Esophagus (tissue), 2 donors: ENCODE measurements at regions not wholly inside any gene's neighbourhood (a gene's known extent, or its start where the extent isn't known, plus 50 kb on each side); places are given as distances from the start of the nearest gene placed in this dataset.

Source experiments
- H3K27ac ChIP-seq, 2 donors: one replicate each; pipeline ENCODE4 v1.5.1; 2013; ENCODE audit warnings: low read depth in 2 of 2, mild to moderate bottlenecking in 2 of 2, inconsistent platforms in 1 of 2, low read length in 1 of 2, moderate library complexity in 1 of 2
- H3K27me3 ChIP-seq, 2 donors: one replicate each; pipeline ENCODE4 v1.6.1; 2013; ENCODE audit warnings: low read length in 2 of 2, control low read depth in 1 of 2, mild to moderate bottlenecking in 1 of 2; ENCODE audit not compliant: insufficient read depth in 2 of 2, control insufficient read depth in 1 of 2
- H3K36me3 ChIP-seq, 2 donors: one replicate each; pipeline ENCODE4 v1.6.1; 2013; ENCODE audit warnings: low read length in 1 of 2; ENCODE audit not compliant: control insufficient read depth in 2 of 2, insufficient read depth in 2 of 2
- H3K4me1 ChIP-seq, 2 donors: one replicate each; pipeline ENCODE4 v1.6.1; 2013; ENCODE audit warnings: low read length in 1 of 2; ENCODE audit not compliant: control insufficient read depth in 2 of 2, insufficient read depth in 2 of 2
- H3K4me3 ChIP-seq, 2 donors: one replicate each; pipeline ENCODE4 v1.5.1; 2013; ENCODE audit warnings: low read length in 2 of 2, mild to moderate bottlenecking in 2 of 2, low read depth in 1 of 2, moderate library complexity in 1 of 2
- H3K9me3 ChIP-seq, 2 donors: one replicate each; pipeline ENCODE4 v1.6.1; 2013; ENCODE audit warnings: mild to moderate bottlenecking in 2 of 2, low read depth in 1 of 2, low read length in 1 of 2, moderate library complexity in 1 of 2; ENCODE audit not compliant: control insufficient read depth in 2 of 2, insufficient read depth in 1 of 2
- WGBS, 2 donors: extraction: QIAGEN DNeasy Blood & Tissue Kit; methylation state at CpG; one replicate each; pipeline ENCODE4 v1.1.7; 2013; 5-methylcytosine and 5-hydroxymethylcytosine counted together
- donor health status: healthy with polysubstance abuse.
- donor health status: Bipolar disorder and iron deficiency.

DNA sequence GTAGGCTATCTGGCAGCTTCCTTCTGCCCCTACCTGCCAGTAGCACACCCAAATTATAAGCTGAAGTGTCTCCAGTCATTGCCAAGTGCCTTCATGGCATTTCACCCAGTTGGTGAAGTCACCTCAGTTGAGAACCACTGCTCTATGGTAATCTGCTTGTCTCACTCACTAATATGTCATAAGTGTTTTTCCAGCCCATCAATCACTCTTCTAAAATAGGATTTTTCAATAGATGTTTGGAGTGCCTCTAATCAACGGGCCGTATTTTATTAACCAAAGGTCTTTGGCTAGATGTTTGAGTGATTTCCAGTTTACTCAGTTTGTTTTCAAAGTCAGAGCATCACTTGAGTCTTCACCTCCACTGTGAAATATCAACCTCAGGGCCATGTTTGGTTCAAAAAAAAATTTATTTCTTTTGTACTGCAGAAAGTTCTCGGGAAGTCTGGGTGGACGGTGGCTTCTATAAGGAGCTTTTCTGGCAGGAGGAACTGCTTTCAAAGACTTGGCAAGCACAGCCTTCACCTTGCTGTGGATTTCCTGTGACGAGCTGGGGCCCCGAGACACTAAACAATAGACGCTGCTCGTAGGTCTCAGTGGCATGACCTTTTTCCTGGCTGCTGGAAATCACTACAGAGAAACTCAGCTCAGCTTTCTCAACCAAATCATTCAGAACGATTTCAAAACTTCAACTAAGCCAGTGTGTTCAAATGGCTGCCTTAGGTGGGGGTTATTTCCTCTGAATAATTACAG, 95.2 kb upstream of the FOXF1 start:
- no peaks in the 10 kb centered on the region for H3K4me1 ChIP-seq
- no peaks in the 10 kb centered on the region for H3K27me3 ChIP-seq
- 34 to 49% methylated on average over 9 of the region's 9 CpGs for WGBS, 2 donors
- no peaks in the 10 kb centered on the region for H3K36me3 ChIP-seq
- H3K9me3 ChIP-seq, result peaks cover 0 to 5% of the 10 kb centered on the region in 2 donors
- no peak overlapping the region for H3K27ac ChIP-seq
- no peak overlapping the region for H3K4me3 ChIP-seq

DNA sequence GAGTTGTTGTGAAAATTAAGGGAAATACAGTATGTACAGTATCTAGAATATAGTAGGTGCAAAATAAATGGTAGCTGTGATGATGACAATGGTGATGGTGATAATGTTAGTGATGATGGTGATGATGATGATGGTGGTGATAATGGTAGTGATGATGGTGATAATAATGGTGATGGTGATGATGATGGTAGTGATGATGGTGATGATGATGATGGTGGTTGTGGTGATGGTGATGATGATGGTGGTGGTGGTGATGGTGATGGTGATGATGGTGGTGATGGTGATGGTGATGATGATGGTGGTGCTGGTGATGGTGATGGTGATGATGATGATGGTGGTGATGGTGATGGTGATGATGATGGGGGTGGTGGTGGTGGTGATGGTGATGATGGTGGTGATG, 91.3 kb upstream of the FOXF1 start:
- H3K27me3 ChIP-seq, result no peaks in the 10 kb centered on the region
- no peaks in the 10 kb centered on the region for H3K4me1 ChIP-seq
- H3K27ac ChIP-seq, result no peak overlapping the region
- H3K4me3 ChIP-seq, result no peak overlapping the region
- no peaks in the 10 kb centered on the region for H3K36me3 ChIP-seq
- peaks cover 0 to 4% of the 10 kb centered on the region in 2 donors for H3K9me3 ChIP-seq

DNA sequence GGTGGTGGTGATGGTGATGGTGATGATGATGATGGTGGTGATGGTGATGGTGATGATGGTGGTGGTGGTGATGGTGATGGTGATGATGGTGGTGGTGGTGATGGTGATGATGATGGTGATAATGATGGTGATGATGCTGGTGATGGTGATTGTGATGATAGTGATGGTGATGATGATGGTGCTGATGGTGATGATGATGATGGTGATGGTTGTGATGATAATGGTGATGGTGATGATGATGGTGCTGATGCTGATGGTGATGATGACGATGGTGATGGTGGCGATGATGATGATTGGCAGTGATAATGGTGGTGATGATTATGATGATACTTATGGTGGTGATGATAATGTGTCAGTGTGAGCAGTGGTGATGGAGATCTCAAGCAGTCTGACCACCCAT, 90.8 kb upstream of the FOXF1 start:
- Histone ChIP-seq H3K4me3 (no peak overlapping the region), H3K4me1 (no peaks in the 10 kb centered on the region), H3K27me3 (no peaks in the 10 kb centered on the region), H3K9me3 (peaks cover 0 to 4% of the 10 kb centered on the region in 2 donors), H3K36me3 (no peaks in the 10 kb centered on the region), H3K27ac (no peak overlapping the region)
- WGBS, 2 donors, result 93 to 94% methylated on average over 2 of the region's 2 CpGs

DNA sequence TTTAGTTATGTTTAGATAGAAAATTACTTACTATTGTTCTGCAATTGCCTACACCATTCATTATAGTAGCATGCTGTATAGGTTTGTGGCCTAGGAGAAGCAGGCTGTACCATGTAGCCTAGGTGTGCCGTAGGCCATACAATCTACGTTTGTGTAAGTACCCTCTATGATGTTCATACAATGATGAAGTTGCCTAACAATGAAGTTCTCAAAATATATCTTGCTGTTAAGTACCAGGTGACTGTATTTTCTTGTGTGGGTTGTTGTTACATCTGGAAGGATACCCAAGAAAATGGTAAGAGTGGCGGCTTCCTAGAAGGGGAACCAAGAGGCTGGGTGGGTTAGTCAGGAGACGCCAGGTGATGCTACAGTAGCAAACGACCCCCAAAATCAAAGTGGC, 88.3 kb upstream of the FOXF1 start:
- H3K4me3 ChIP-seq, result no peak overlapping the region
- H3K27ac ChIP-seq, result no peak overlapping the region
- WGBS, 2 donors, result 82 to 90% methylated on average over 5 of the region's 5 CpGs
- H3K9me3 ChIP-seq, result peaks cover 0 to 4% of the 10 kb centered on the region in 2 donors
- no peaks in the 10 kb centered on the region for H3K27me3 ChIP-seq
- no peaks in the 10 kb centered on the region for H3K36me3 ChIP-seq
- no peaks in the 10 kb centered on the region for H3K4me1 ChIP-seq

DNA sequence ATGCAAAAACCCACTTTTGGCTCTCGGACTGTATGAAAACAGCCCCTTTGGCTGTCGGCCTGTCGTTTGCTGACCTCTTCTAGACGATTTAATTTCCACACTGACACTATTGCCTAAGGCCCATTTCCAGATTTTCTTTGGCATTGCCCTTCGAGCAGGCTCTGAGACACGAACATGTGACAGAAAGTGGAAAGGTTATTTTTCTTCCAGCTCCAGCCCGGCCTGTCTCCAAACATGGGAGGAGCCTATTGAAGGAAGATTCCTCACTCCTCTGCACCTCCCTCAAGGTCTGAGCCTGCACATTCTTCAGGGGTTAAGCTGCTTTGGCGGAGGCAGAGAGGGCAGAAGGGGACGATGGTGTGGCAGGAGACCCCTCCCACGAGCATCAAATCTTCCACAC, 85.9 kb upstream of the FOXF1 start:
- 33 to 42% methylated on average over 10 of the region's 10 CpGs for WGBS, 2 donors
- H3K4me3 ChIP-seq, result no peak overlapping the region
- H3K36me3 ChIP-seq, result no peaks in the 10 kb centered on the region
- H3K9me3 ChIP-seq, result peaks cover 0 to 4% of the 10 kb centered on the region in 2 donors
- peaks cover 0 to 2% of the 10 kb centered on the region in 2 donors for H3K4me1 ChIP-seq
- H3K27me3 ChIP-seq, result no peaks in the 10 kb centered on the region
- peak overlapping the region in 1 of 2 donors; percentile 68 for H3K27ac ChIP-seq

DNA sequence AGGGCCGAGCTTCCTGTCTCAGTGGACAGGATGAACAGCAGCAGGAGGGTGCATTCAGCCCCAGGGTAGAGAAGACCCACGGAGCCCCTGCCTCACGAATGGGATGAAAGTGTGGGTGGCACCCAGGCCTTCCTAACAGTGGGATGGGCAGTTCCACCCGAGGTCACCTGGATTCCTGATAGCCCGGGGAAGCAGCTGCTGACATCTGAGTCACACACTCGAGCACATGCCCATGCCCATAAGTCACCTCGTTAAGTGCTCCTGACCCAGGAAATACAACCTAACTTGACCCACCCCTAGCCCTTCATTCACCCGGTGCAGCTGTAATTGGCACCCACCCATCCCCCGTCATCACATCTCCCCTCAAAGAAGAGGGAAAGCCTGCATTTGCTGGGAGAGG, 85.3 kb upstream of the FOXF1 start:
- peaks cover 0 to 2% of the 10 kb centered on the region in 2 donors for H3K4me1 ChIP-seq

DNA sequence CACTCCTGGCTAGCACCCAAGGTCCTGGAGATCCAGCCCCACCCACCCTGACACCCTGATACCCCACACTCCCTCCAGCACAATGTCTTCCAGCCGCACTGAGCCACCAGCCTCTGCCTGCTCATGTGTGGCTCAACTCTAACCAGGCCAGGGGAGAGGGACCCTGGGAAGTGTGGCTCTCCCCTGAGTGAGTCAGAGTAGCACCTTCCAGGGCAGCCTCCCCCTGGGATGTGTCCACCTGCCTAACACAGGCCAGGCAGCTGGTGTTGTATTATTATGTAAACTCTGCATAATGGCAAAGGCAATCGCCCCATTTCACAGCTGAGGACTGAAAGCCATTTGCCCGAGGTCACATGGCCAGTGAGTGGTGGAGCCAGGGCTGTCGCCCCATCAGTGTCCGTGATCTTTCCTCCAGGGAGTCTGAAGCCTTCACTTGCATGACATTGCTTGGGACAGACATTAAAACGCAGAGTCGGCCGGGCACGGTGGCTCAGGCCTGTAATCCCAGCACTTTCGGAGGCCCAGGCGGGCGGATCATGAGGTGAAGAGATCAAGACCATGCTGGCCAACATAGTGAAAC, 84.2 kb upstream of the FOXF1 start:
- peaks cover 0 to 7% of the 10 kb centered on the region in 2 donors for H3K9me3 ChIP-seq
- no peaks in the 10 kb centered on the region for H3K36me3 ChIP-seq
- H3K27me3 ChIP-seq, result no peaks in the 10 kb centered on the region
- H3K4me3 ChIP-seq, result no peak overlapping the region
- no peak overlapping the region for H3K27ac ChIP-seq
- H3K4me1 ChIP-seq, result peaks cover 0 to 2% of the 10 kb centered on the region in 2 donors
- WGBS, 2 donors, result 89 to 91% methylated on average over 12 of the region's 12 CpGs

More for the DNA sequence above, 85.3 kb upstream of the FOXF1 start:
- Histone ChIP-seq H3K36me3 (no peaks in the 10 kb centered on the region), H3K27me3 (no peaks in the 10 kb centered on the region), H3K4me3 (no peak overlapping the region), H3K27ac (peak overlapping the region; percentile 15 to 68), H3K9me3 (peaks cover 0 to 7% of the 10 kb centered on the region in 2 donors)
- WGBS, 2 donors, result 55 to 57% methylated on average over 9 of the region's 9 CpGs

DNA sequence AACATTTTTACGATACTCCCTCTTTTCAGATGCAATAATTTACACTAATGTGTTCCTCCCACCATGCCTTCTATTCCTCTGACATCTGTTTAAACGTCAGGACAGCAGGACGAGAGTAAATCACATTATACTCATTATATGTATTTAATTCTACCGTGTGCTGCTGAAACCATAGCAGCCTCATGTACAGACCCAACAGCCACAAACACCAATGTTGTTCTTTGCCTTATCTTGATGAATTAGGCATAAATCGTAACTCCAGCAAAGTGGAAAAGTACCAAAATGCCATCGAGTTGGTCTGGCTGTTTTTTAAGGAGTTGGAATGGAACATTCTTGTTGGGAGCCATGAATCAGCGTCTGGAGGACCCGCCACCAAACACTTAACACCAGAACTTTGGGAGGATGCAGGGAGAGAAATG, 82.9 kb upstream of the FOXF1 start:
- Histone ChIP-seq H3K4me1 (peaks cover 0 to 2% of the 10 kb centered on the region in 2 donors), H3K27me3 (no peaks in the 10 kb centered on the region), H3K4me3 (no peak overlapping the region), H3K27ac (no peak overlapping the region), H3K9me3 (peaks cover 0 to 3% of the 10 kb centered on the region in 2 donors), H3K36me3 (no peaks in the 10 kb centered on the region)
- 74 to 80% methylated on average over 8 of the region's 8 CpGs for WGBS, 2 donors

DNA sequence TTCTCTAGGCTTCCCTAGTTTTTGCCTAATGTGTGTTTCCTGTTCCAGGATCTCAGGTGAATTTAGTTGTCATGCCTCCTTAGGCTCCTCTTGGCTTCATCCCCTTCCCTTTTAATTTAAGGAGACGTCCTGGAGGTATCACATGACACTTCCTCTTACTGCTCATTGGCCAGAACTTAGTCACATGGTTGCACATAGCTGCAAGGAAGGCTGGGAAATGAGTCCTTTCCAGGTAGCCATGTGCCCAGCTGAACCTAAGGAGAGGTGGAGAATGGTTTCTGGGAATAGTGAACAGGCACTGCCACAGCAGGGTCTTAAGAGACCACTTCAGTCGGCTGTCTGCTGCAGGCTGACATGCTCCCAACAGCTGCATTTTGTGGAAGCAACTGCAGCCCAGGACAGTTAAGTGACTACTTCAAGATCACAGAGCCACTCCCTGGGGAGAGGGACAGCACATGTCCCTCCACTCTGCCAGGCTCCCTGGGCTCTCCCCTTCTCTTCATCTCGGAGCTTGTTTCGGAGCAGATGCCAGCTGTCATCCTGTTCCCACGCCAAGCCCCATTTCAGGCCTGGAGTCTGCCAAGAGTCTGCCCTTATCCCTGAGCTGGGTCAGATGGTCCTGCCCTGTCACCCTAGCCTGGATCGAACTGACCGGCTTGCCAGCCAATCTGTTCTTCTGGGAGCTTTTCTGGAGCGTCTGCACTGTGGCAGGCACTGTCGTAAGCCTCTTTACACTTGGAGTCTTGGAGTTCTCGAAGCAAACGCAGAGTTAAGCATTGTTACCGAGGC, 81.4 kb upstream of the FOXF1 start:
- no peak overlapping the region for H3K27ac ChIP-seq
- H3K4me1 ChIP-seq, result peaks cover 0 to 5% of the 10 kb centered on the region in 2 donors
- peaks cover 0 to 3% of the 10 kb centered on the region in 2 donors for H3K9me3 ChIP-seq
- 65 to 74% methylated on average over 12 of the region's 12 CpGs for WGBS, 2 donors
- no peaks in the 10 kb centered on the region for H3K36me3 ChIP-seq
- H3K4me3 ChIP-seq, result no peak overlapping the region
- no peaks in the 10 kb centered on the region for H3K27me3 ChIP-seq
